Activated B cell treated with CpG ODN at 0.5 μM for 24 hours (primary cell): ENCODE measurements at regions not wholly inside any gene's neighbourhood (a gene's known extent, or its start where the extent isn't known, plus 50 kb on each side); places are given as distances from the start of the nearest gene placed in this dataset.

Experiments
- ATAC-seq: fragments of 200-7000 bp; cut with Tn5 transposase; one replicate; pipeline ENCODE4 v1.10.0; 2021; ENCODE audit warnings: low read depth, mild to moderate bottlenecking, moderate library complexity
- CTCF ChIA-PET: fragments of 350-600 bp; sonication (Branson Sonifier 250); formaldehyde crosslinking; loops from one replicate; lab custom pipeline; 2021; ENCODE audit warnings: antibody characterized with exemption; lab: Charles Lee
- POLR2A ChIA-PET: fragments of 350-600 bp; sonication (Branson Sonifier 250); formaldehyde crosslinking; loops from one replicate; lab custom pipeline; 2021; ENCODE audit warnings: antibody characterized with exemption; lab: Charles Lee
- DNase-seq: peaks from one replicate; pipeline ENCODE4 v3.0.0; 2022
- H3K27ac Mint-ChIP-seq: one replicate; pipeline ENCODE4 v1.8.0; 2020; ENCODE audit warnings: mixed read lengths
- H3K27me3 Mint-ChIP-seq: one replicate; pipeline ENCODE4 v1.8.0; 2021; ENCODE audit warnings: mixed read lengths
- H3K36me3 Mint-ChIP-seq: one replicate; pipeline ENCODE4 v1.8.0; 2021; ENCODE audit warnings: low read depth, mixed read lengths
- H3K4me1 Mint-ChIP-seq: one replicate; pipeline ENCODE4 v1.8.0; 2021; ENCODE audit warnings: mixed read lengths
- H3K4me3 Mint-ChIP-seq: one replicate; pipeline ENCODE4 v1.8.0; 2020; ENCODE audit warnings: mild to moderate bottlenecking, mixed read lengths
- H3K9me3 Mint-ChIP-seq: one replicate; pipeline ENCODE4 v1.8.0; 2020; ENCODE audit warnings: mixed read lengths
- CTCF ChIP-seq: fragments of 200-600 bp; IDR thresholded peaks from one replicate; pipeline ENCODE4 v1.8.0; 2022; ENCODE audit warnings: antibody characterized with exemption, mild to moderate bottlenecking
- intact Hi-C: fragments of 100-400 bp; cut with micrococcal nuclease; formaldehyde crosslinking; loops from one replicate; pipeline ENCODE4 v1.15.1; 2024

GRCh38 chr13:53466576-53466975, 438.0 kb downstream of the OLFM4 start:
- Mint-ChIP-seq H3K27me3 (no peaks in the 10 kb centered on the region), H3K36me3 (no peaks in the 10 kb centered on the region), H3K4me1 (no peaks in the 10 kb centered on the region), H3K9me3 (peaks cover 5% of the 10 kb centered on the region), H3K4me3 (no peak overlapping the region), H3K27ac (no peak overlapping the region)
- TF ChIP-seq CTCF, result no peak
- ChIA-PET CTCF (no interaction called here), POLR2A (no interaction called here)
- intact Hi-C loops, result no loop called here
- ATAC-seq (no peak), DNase-seq (no peak)

GRCh38 chr13:53473397-53473796, 444.8 kb downstream of the OLFM4 start:
- POLR2A ChIA-PET, result no interaction called here
- H3K9me3 Mint-ChIP-seq, result peaks cover 12% of the 10 kb centered on the region
- DNase-seq, result no peak
- H3K27ac Mint-ChIP-seq, result no peak overlapping the region
- H3K27me3 Mint-ChIP-seq, result no peaks in the 10 kb centered on the region
- ATAC-seq, result no peak
- CTCF ChIA-PET, result no interaction called here
- intact Hi-C loops, result no loop called here
- no peak overlapping the region for H3K4me3 Mint-ChIP-seq
- H3K36me3 Mint-ChIP-seq, result no peaks in the 10 kb centered on the region
- TF ChIP-seq CTCF, result no peak
- no peaks in the 10 kb centered on the region for H3K4me1 Mint-ChIP-seq

- Mint-ChIP-seq H3K27me3 (no peaks in the 10 kb centered on the region), H3K9me3 (peaks cover 13% of the 10 kb centered on the region), H3K36me3 (no peaks in the 10 kb centered on the region), H3K4me1 (no peaks in the 10 kb centered on the region), H3K27ac (no peak overlapping the region), H3K4me3 (no peak overlapping the region)
- ATAC-seq (no peak), DNase-seq (no peak)
- CTCF ChIA-PET, result no interaction called here
- intact Hi-C loops, result no loop called here
- POLR2A ChIA-PET, result no interaction called here
- no peak for TF ChIP-seq CTCF
Measured at GRCh38 chr13:53474878-53475277, 446.3 kb downstream of the OLFM4 start.

- Mint-ChIP-seq H3K27ac (no peak overlapping the region), H3K36me3 (no peaks in the 10 kb centered on the region), H3K4me3 (no peak overlapping the region), H3K4me1 (no peaks in the 10 kb centered on the region), H3K27me3 (no peaks in the 10 kb centered on the region), H3K9me3 (peaks cover 8% of the 10 kb centered on the region)
- ATAC-seq (no peak), DNase-seq (no peak)
- ChIA-PET POLR2A (no interaction called here), CTCF (no interaction called here)
- TF ChIP-seq CTCF, result no peak
- intact Hi-C loops, result no loop called here
Measured at GRCh38 chr13:53490752-53491151, 462.1 kb downstream of the OLFM4 start.

GRCh38 chr13:53494406-53494805, 465.8 kb downstream of the OLFM4 start:
- Mint-ChIP-seq H3K27me3 (no peaks in the 10 kb centered on the region), H3K27ac (no peak overlapping the region), H3K9me3 (peaks cover 8% of the 10 kb centered on the region), H3K36me3 (no peaks in the 10 kb centered on the region), H3K4me3 (no peak overlapping the region), H3K4me1 (no peaks in the 10 kb centered on the region)
- DNase-seq (no peak), ATAC-seq (no peak)
- intact Hi-C loops, result no loop called here
- ChIA-PET CTCF (no interaction called here), POLR2A (no interaction called here)
- TF ChIP-seq CTCF, result no peak
